Esophagus (tissue), 2 donors: ENCODE measurements at regions not wholly inside any gene's neighbourhood (a gene's known extent, or its start where the extent isn't known, plus 50 kb on each side); places are given as distances from the start of the nearest gene placed in this dataset.
"Not testable (repeated sequence)": the region's sequence is repeated elsewhere in the genome, so short reads cannot be mapped to it uniquely, and the experiment has no call there.

Experiments used
- H3K27ac ChIP-seq, 2 donors: one replicate each; pipeline ENCODE4 v1.5.1; 2013; ENCODE audit warnings: low read depth in 2 of 2, mild to moderate bottlenecking in 2 of 2, inconsistent platforms in 1 of 2, low read length in 1 of 2, moderate library complexity in 1 of 2
- H3K27me3 ChIP-seq, 2 donors: one replicate each; pipeline ENCODE4 v1.6.1; 2013; ENCODE audit warnings: low read length in 2 of 2, control low read depth in 1 of 2, mild to moderate bottlenecking in 1 of 2; ENCODE audit not compliant: insufficient read depth in 2 of 2, control insufficient read depth in 1 of 2
- H3K36me3 ChIP-seq, 2 donors: one replicate each; pipeline ENCODE4 v1.6.1; 2013; ENCODE audit warnings: low read length in 1 of 2; ENCODE audit not compliant: control insufficient read depth in 2 of 2, insufficient read depth in 2 of 2
- H3K4me1 ChIP-seq, 2 donors: one replicate each; pipeline ENCODE4 v1.6.1; 2013; ENCODE audit warnings: low read length in 1 of 2; ENCODE audit not compliant: control insufficient read depth in 2 of 2, insufficient read depth in 2 of 2
- H3K4me3 ChIP-seq, 2 donors: one replicate each; pipeline ENCODE4 v1.5.1; 2013; ENCODE audit warnings: low read length in 2 of 2, mild to moderate bottlenecking in 2 of 2, low read depth in 1 of 2, moderate library complexity in 1 of 2
- H3K9me3 ChIP-seq, 2 donors: one replicate each; pipeline ENCODE4 v1.6.1; 2013; ENCODE audit warnings: mild to moderate bottlenecking in 2 of 2, low read depth in 1 of 2, low read length in 1 of 2, moderate library complexity in 1 of 2; ENCODE audit not compliant: control insufficient read depth in 2 of 2, insufficient read depth in 1 of 2
- WGBS, 2 donors: extraction: QIAGEN DNeasy Blood & Tissue Kit; methylation state at CpG; one replicate each; pipeline ENCODE4 v1.1.7; 2013; 5-methylcytosine and 5-hydroxymethylcytosine counted together
- donor health status: healthy with polysubstance abuse.
- donor health status: Bipolar disorder and iron deficiency.

- H3K36me3 ChIP-seq, H3K4me3 ChIP-seq, H3K27ac ChIP-seq, H3K9me3 ChIP-seq, H3K4me1 ChIP-seq, H3K27me3 ChIP-seq: not testable (repeated sequence)
- WGBS, 2 donors = 97 to 100% methylated on average over 6 of the region's 6 CpGs
These were observed 81.0 kb upstream of the JARID2 start for GRCh38 chr6:15164855-15165254.

DNA sequence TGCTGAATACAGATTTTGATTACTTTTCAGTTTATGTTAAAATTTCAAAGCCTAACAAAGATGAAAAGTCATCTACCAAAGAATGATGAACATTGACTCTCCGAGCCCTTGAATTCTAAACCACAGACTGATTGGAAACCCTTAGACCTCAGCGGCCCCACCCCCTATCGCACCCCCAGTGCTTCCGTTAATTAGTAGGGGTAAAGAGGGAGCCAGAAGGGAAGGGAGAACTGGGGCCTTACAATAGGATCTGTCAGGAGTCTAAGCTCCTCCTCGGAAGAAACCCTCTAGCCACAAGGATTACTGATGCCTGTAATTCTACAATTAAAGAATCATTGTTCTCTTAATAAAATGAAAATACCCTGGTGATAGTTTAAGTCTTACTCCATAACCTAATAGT, 79.7 kb upstream of the JARID2 start:
- no peaks in the 10 kb centered on the region for H3K36me3 ChIP-seq
- no peaks in the 10 kb centered on the region for H3K4me1 ChIP-seq
- no peak overlapping the region for H3K4me3 ChIP-seq
- no peak overlapping the region for H3K27ac ChIP-seq
- 79 to 89% methylated on average over 5 of the region's 5 CpGs for WGBS, 2 donors
- no peaks in the 10 kb centered on the region for H3K9me3 ChIP-seq
- no peaks in the 10 kb centered on the region for H3K27me3 ChIP-seq

DNA sequence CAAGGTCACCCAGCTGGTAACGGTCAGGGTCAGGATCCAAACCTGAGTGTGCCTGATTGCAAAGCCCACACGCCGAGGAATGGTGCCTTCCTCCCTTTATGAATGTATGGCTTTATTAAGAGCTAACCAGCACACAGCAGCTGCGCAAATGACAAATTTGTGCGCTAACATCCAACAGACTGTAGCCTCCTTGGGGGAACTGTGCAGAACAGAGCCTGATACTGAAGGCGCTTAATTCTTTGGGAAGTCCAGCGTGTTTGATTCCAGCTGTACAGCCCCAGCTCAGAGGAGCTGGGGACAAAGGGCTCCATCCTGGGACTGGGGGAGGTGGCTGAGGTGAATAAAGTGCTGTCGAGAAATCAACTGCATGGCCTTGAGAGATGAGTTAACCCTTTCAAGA, 75.7 kb upstream of the JARID2 start:
- WGBS, 2 donors = 90 to 94% methylated on average over 8 of the region's 8 CpGs
- Histone ChIP-seq H3K36me3 (no peaks in the 10 kb centered on the region), H3K27ac (no peak overlapping the region)

DNA sequence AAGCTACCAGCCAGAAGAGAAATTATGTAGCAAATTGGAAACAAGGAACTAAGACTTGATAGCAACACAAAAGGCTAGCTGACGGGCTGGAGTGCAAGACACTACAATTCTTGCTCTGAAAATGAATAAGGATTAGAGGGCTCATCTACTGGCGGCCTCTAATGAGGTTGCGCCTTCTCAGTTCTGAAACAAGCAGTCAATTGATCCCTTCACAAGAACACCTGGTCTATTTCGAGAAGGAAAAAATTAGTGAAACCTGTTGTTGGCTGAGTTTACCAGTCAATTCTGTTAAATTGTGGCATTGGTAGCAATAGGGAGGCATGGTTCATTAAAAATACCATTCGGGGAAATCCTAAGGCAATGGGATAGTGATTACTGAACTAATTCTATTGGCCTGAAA, 74.8 kb upstream of the JARID2 start:
- H3K27ac ChIP-seq = no peak overlapping the region
- H3K4me1 ChIP-seq = no peaks in the 10 kb centered on the region
- H3K4me3 ChIP-seq = no peak overlapping the region
- no peaks in the 10 kb centered on the region for H3K27me3 ChIP-seq
- 82 to 87% methylated on average over 5 of the region's 5 CpGs for WGBS, 2 donors
- no peaks in the 10 kb centered on the region for H3K9me3 ChIP-seq
- no peaks in the 10 kb centered on the region for H3K36me3 ChIP-seq

More for the DNA sequence above, 75.7 kb upstream of the JARID2 start:
- Histone ChIP-seq H3K4me3 (no peak overlapping the region), H3K4me1 (no peaks in the 10 kb centered on the region), H3K9me3 (no peaks in the 10 kb centered on the region), H3K27me3 (no peaks in the 10 kb centered on the region)

- Histone ChIP-seq H3K4me1 (no peaks in the 10 kb centered on the region), H3K4me3 (no peak overlapping the region), H3K27ac (no peak overlapping the region), H3K9me3 (no peaks in the 10 kb centered on the region), H3K36me3 (no peaks in the 10 kb centered on the region), H3K27me3 (no peaks in the 10 kb centered on the region)
- 87 to 92% methylated on average over 9 of the region's 9 CpGs for WGBS, 2 donors
These were observed 69.0 kb upstream of the JARID2 start for GRCh38 chr6:15176816-15177370.

GRCh38 chr6:15183979-15184378, 61.9 kb upstream of the JARID2 start:
- no peak overlapping the region for H3K27ac ChIP-seq
- H3K27me3 ChIP-seq = no peaks in the 10 kb centered on the region
- no peaks in the 10 kb centered on the region for H3K4me1 ChIP-seq
- H3K9me3 ChIP-seq = no peaks in the 10 kb centered on the region
- H3K4me3 ChIP-seq = no peak overlapping the region
- H3K36me3 ChIP-seq = no peaks in the 10 kb centered on the region
- WGBS, 2 donors = 86 to 87% methylated on average over 2 of the region's 2 CpGs

DNA sequence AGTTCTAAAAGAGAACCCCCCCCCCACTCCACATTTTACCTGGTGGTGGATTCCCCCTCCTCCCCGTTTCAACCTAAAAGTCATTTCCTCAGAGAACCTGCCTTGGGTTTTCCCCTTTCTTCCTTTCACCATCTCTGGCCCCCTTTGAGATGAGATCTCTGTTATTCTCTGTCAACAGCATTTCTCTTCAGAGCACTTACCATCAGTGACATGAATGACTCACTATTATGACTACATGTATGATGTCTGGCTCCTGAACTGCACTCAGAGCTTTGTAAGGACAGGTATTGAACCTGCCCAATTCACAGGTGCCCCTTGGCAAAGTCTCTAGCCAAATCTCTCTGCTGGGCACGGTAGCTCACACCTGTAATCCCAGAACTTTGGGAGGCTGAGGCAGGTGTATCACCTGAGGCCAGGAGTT, 61.4 kb upstream of the JARID2 start:
- Histone ChIP-seq H3K27ac (no peak overlapping the region), H3K9me3 (no peaks in the 10 kb centered on the region), H3K4me1 (no peaks in the 10 kb centered on the region), H3K36me3 (no peaks in the 10 kb centered on the region), H3K4me3 (no peak overlapping the region), H3K27me3 (no peaks in the 10 kb centered on the region)
- 33 to 43% methylated on average over 2 of the region's 2 CpGs for WGBS, 2 donors

- H3K27ac ChIP-seq, H3K36me3 ChIP-seq, H3K4me1 ChIP-seq, H3K9me3 ChIP-seq, H3K4me3 ChIP-seq, H3K27me3 ChIP-seq: not testable (repeated sequence)
- WGBS, 2 donors = 81 to 89% methylated on average over 8 of the region's 8 CpGs
These were observed 60.8 kb upstream of the JARID2 start for GRCh38 chr6:15185111-15185510.

GRCh38 chr6:15193451-15193850, 52.4 kb upstream of the JARID2 start:
- H3K4me1 ChIP-seq, H3K36me3 ChIP-seq, H3K27ac ChIP-seq, H3K27me3 ChIP-seq, H3K4me3 ChIP-seq, H3K9me3 ChIP-seq: not testable (repeated sequence)
- WGBS, 2 donors = 84 to 90% methylated on average over 10 of the region's 10 CpGs

- H3K4me3 ChIP-seq = no peak overlapping the region
- H3K27me3 ChIP-seq = no peaks in the 10 kb centered on the region
- H3K36me3 ChIP-seq = no peaks in the 10 kb centered on the region
- H3K4me1 ChIP-seq = no peaks in the 10 kb centered on the region
- no peak overlapping the region for H3K27ac ChIP-seq
- 90 to 91% methylated on average over 4 of the region's 4 CpGs for WGBS, 2 donors
- no peaks in the 10 kb centered on the region for H3K9me3 ChIP-seq
These were observed 51.4 kb upstream of the JARID2 start for GRCh38 chr6:15194453-15194852.
